ENCODE measurements at regions not wholly inside any gene's neighbourhood (a gene's known extent, or its start where the extent isn't known, plus 50 kb on each side); places are given as distances from the start of the nearest gene placed in this dataset.
A peak's percentile ranks its signal among the peaks of the same experiment; 100 is the strongest.

- H3K27ac Mint-ChIP-seq = peak overlapping the region; percentile 80
- peaks cover 4% of the 10 kb centered on the region for H3K27me3 Mint-ChIP-seq (ENCODE audit: insufficient read depth, low read depth)
- peaks cover 8% of the 10 kb centered on the region for H3K4me1 ChIP-seq
- no peak overlapping the region for H3K27ac ChIP-seq
- no peaks in the 10 kb centered on the region for H3F3A ChIP-seq (ENCODE audit: low read depth)
- no peak overlapping the region for H3K4me3 Mint-ChIP-seq
- no peak for DNase-seq (ENCODE audit: low spot score)
- TF ChIP-seq EZH2 (IDR thresholded peaks at IDR 0.05) = no peak
- TF ChIP-seq EZH2phosphoT487 (IDR thresholded peaks at IDR 0.05) = no peak
- no peak for TF ChIP-seq CTCF (IDR thresholded peaks at IDR 0.05)
- no peaks in the 10 kb centered on the region for H3K27me3 ChIP-seq
- H3K9me3 ChIP-seq (ENCODE audit: low read depth) = no peaks in the 10 kb centered on the region
- H3K79me2 ChIP-seq (ENCODE audit: low read depth) = no peaks in the 10 kb centered on the region
- H3K36me3 ChIP-seq = no peaks in the 10 kb centered on the region
- no peaks in the 10 kb centered on the region for H3K9me3 Mint-ChIP-seq
- no peaks in the 10 kb centered on the region for H4K20me1 ChIP-seq (ENCODE audit: low read depth)
- no peak overlapping the region for H3K9ac ChIP-seq
- H3K36me3 Mint-ChIP-seq = no peaks in the 10 kb centered on the region
- H3K4me2 ChIP-seq = no peak overlapping the region
- peaks cover 18% of the 10 kb centered on the region for H3K4me1 Mint-ChIP-seq
- no peak overlapping the region for H3K4me3 ChIP-seq
- no peak overlapping the region for H2AFZ ChIP-seq (replicated peaks)
These were observed 759.9 kb upstream of the HS6ST1 start for GRCh38 chr2:129078548-129078947.

DNA sequence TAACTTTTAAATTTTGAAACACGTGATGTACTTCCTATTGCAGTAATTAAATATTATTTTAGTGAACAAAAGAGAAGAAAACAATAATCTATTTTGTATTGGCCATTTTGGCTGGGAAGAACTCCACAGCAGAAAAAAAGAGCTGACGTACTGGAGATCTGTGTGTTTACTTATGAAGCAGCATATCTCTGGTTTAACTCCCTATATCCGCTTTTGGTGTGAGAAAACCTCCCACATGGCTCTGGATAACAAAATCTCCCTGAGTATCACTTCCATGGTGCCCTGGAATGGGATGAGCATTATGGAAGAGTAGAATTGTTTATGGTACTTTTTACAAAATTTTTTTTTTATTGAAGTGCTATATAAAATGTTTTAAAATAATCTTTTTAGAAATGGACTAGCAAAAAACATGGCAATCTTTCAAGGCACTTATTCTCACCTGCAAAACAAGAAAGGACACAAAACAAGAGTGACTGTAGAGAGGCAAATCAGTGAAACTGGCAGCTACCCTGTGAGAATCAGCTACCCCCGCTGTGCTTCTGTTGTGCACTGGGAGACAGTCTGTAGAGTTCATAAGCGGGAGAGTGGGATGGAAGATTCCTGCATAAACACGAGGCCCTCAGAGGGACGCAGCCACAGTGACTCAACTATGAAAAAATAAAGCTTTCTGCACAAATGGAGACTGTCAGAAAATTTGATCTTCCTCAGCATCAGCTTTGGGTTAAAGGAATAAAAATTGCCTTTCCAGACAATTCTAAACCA, 762.2 kb upstream of the HS6ST1 start:
- H3K9ac ChIP-seq = no peak overlapping the region
- Mint-ChIP-seq H3K4me1 (peaks cover 18% of the 10 kb centered on the region), H3K27ac (no peak overlapping the region), H3K27me3 (ENCODE audit: insufficient read depth, low read depth) (peaks cover 4% of the 10 kb centered on the region), H3K9me3 (no peaks in the 10 kb centered on the region), H3K4me3 (no peak overlapping the region), H3K36me3 (no peaks in the 10 kb centered on the region)
- H3K27me3 ChIP-seq = no peaks in the 10 kb centered on the region
- peak; percentile 27 for DNase-seq (ENCODE audit: low spot score)
- no peak overlapping the region for H3K4me3 ChIP-seq
- H3K36me3 ChIP-seq = no peaks in the 10 kb centered on the region
- no peaks in the 10 kb centered on the region for H3K79me2 ChIP-seq (ENCODE audit: low read depth)
- no peak overlapping the region for H3K27ac ChIP-seq
- H3K4me2 ChIP-seq = no peak overlapping the region
- no peaks in the 10 kb centered on the region for H3K9me3 ChIP-seq (ENCODE audit: low read depth)
- no peak for TF ChIP-seq CTCF (IDR thresholded peaks at IDR 0.05)
- TF ChIP-seq EZH2phosphoT487 (IDR thresholded peaks at IDR 0.05) = no peak
- no peak for TF ChIP-seq EZH2 (IDR thresholded peaks at IDR 0.05)
- H3F3A ChIP-seq (ENCODE audit: low read depth) = no peaks in the 10 kb centered on the region
- peaks cover 8% of the 10 kb centered on the region for H3K4me1 ChIP-seq
- no peaks in the 10 kb centered on the region for H4K20me1 ChIP-seq (ENCODE audit: low read depth)
- no peak overlapping the region for H2AFZ ChIP-seq (replicated peaks)

- H3K79me2 ChIP-seq (ENCODE audit: low read depth) = no peaks in the 10 kb centered on the region
- H3K9ac ChIP-seq = no peak overlapping the region
- Mint-ChIP-seq H3K36me3 (no peaks in the 10 kb centered on the region), H3K27ac (no peak overlapping the region), H3K27me3 (ENCODE audit: insufficient read depth, low read depth) (peaks cover 3% of the 10 kb centered on the region), H3K4me3 (no peak overlapping the region), H3K9me3 (no peaks in the 10 kb centered on the region), H3K4me1 (peaks cover 7% of the 10 kb centered on the region)
- no peaks in the 10 kb centered on the region for H3K9me3 ChIP-seq (ENCODE audit: low read depth)
- no peaks in the 10 kb centered on the region for H3F3A ChIP-seq (ENCODE audit: low read depth)
- peaks cover 8% of the 10 kb centered on the region for H3K4me1 ChIP-seq
- H2AFZ ChIP-seq (replicated peaks) = no peak overlapping the region
- no peaks in the 10 kb centered on the region for H4K20me1 ChIP-seq (ENCODE audit: low read depth)
- no peaks in the 10 kb centered on the region for H3K27me3 ChIP-seq
- no peak for DNase-seq (ENCODE audit: low spot score)
- no peak overlapping the region for H3K27ac ChIP-seq
- H3K4me2 ChIP-seq = no peak overlapping the region
- no peak overlapping the region for H3K4me3 ChIP-seq
- TF ChIP-seq EZH2 (IDR thresholded peaks at IDR 0.05) (no peak), EZH2phosphoT487 (IDR thresholded peaks at IDR 0.05) (no peak), CTCF (IDR thresholded peaks at IDR 0.05) (no peak)
- no peaks in the 10 kb centered on the region for H3K36me3 ChIP-seq
These were observed 766.7 kb upstream of the HS6ST1 start for GRCh38 chr2:129085386-129085785.

Data from neural progenitor cell (in vitro differentiated cells).